Iris pigment epithelial cell (primary cell): ENCODE measurements at regions not wholly inside any gene's neighbourhood (a gene's known extent, or its start where the extent isn't known, plus 50 kb on each side); places are given as distances from the start of the nearest gene placed in this dataset.

Experiments used
- DNase-seq: peaks from one replicate; pipeline ENCODE4 v3.0.0-alpha.2; 2011; ENCODE audit warnings: low read depth

- DNase-seq, result no peak
These were observed 253.4 kb upstream of the SLC24A2 start for GRCh38 chr9:20042128-20042711.

GRCh38 chr9:20041697-20042081, 252.9 kb upstream of the SLC24A2 start:
- no peak for DNase-seq

- no peak for DNase-seq
These were observed 252.3 kb upstream of the SLC24A2 start for GRCh38 chr9:20040991-20041696.

GRCh38 chr9:20037699-20038098, 248.9 kb upstream of the SLC24A2 start:
- DNase-seq, result no peak

GRCh38 chr9:20033511-20033910, 244.7 kb upstream of the SLC24A2 start:
- DNase-seq, result no peak

GRCh38 chr9:20032413-20033006, 243.7 kb upstream of the SLC24A2 start:
- peak; percentile 15 for DNase-seq

GRCh38 chr9:20031836-20032235, 243.0 kb upstream of the SLC24A2 start:
- DNase-seq, result no peak

- no peak for DNase-seq
These were observed 241.8 kb upstream of the SLC24A2 start for GRCh38 chr9:20030671-20031070.

- no peak for DNase-seq
These were observed 241.4 kb upstream of the SLC24A2 start for GRCh38 chr9:20030221-20030620.

- DNase-seq, result no peak
These were observed 240.0 kb upstream of the SLC24A2 start for GRCh38 chr9:20028849-20029231.

GRCh38 chr9:20028192-20028848, 239.5 kb upstream of the SLC24A2 start:
- no peak for DNase-seq

GRCh38 chr9:20023961-20024571, 235.2 kb upstream of the SLC24A2 start:
- DNase-seq, result no peak

GRCh38 chr9:20023210-20023905, 234.5 kb upstream of the SLC24A2 start:
- no peak for DNase-seq

- peak; percentile 76 for DNase-seq
These were observed 233.6 kb upstream of the SLC24A2 start for GRCh38 chr9:20022410-20022809.

GRCh38 chr9:20016611-20017010, 227.8 kb upstream of the SLC24A2 start:
- DNase-seq, result no peak

GRCh38 chr9:20015427-20015931, 226.6 kb upstream of the SLC24A2 start:
- no peak for DNase-seq

GRCh38 chr9:20014168-20014567, 225.3 kb upstream of the SLC24A2 start:
- no peak for DNase-seq

- no peak for DNase-seq
These were observed 223.4 kb upstream of the SLC24A2 start for GRCh38 chr9:20012232-20012631.

GRCh38 chr9:20009606-20010005, 220.8 kb upstream of the SLC24A2 start:
- DNase-seq, result no peak

GRCh38 chr9:20002011-20002410, 213.2 kb upstream of the SLC24A2 start:
- DNase-seq, result peak; percentile 30

- no peak for DNase-seq
These were observed 212.2 kb upstream of the SLC24A2 start for GRCh38 chr9:20001058-20001457.
